CD14-positive monocyte (primary cell): ENCODE measurements at regions not wholly inside any gene's neighbourhood (a gene's known extent, or its start where the extent isn't known, plus 50 kb on each side); places are given as distances from the start of the nearest gene placed in this dataset.

Experiments used
- DNase-seq, 3 donors: peaks; one replicate each; pipeline ENCODE4 v3.0.0-alpha.2; 2011 to 2022
- H2AFZ ChIP-seq: 2 replicates; pipeline ENCODE4 v1.6.0; 2012; ENCODE audit warnings: mild to moderate bottlenecking, low read depth, low read length, inconsistent platforms; ENCODE audit not compliant: insufficient read depth, poor library complexity, severe bottlenecking
- H3K27ac ChIP-seq, 2 donors: 1 replicate in 1 of 2; 2 replicates in 1 of 2; pipeline ENCODE4 v1.5.1; 2012 to 2013; ENCODE audit warnings: low read length in 2 of 2, control low read depth in 1 of 2, inconsistent platforms in 1 of 2, low read depth in 1 of 2, mild to moderate bottlenecking in 1 of 2
- H3K27me3 ChIP-seq, 2 donors: one replicate each; pipeline versions ENCODE4 v1.6.0 to v1.6.1; 2011 to 2013; ENCODE audit warnings: low read length in 2 of 2; ENCODE audit not compliant: control insufficient read depth in 2 of 2, insufficient read depth in 2 of 2
- H3K36me3 ChIP-seq, 2 donors: replicated peaks in 1 of 2; 1 replicate in 1 of 2; 2 replicates in 1 of 2; pipeline versions ENCODE4 v1.5.1 to v1.6.1; 2012 to 2013; ENCODE audit warnings: low read length in 2 of 2, control low read depth in 1 of 2, inconsistent platforms in 1 of 2, mild to moderate bottlenecking in 1 of 2; ENCODE audit not compliant: insufficient read depth in 2 of 2, control insufficient read depth in 1 of 2
- H3K4me1 ChIP-seq, 2 donors: 1 replicate in 1 of 2; 2 replicates in 1 of 2; pipeline versions ENCODE4 v1.5.1 to v1.6.1; 2012 to 2013; ENCODE audit warnings: low read length in 2 of 2, control low read depth in 1 of 2, inconsistent platforms in 1 of 2, mild to moderate bottlenecking in 1 of 2, moderate library complexity in 1 of 2; ENCODE audit not compliant: insufficient read depth in 2 of 2, control insufficient read depth in 1 of 2
- H3K4me2 ChIP-seq: replicated peaks from 2 replicates; pipeline ENCODE3; 2012; ENCODE audit warnings: low read length, moderate library complexity, mild to moderate bottlenecking; ENCODE audit not compliant: poor library complexity, severe bottlenecking; ENCODE audit errors: extremely low read depth
- H3K4me3 ChIP-seq, 3 experiments: fragments of 200-600 bp in 1 of 3; sonication (generic) in 1 of 3; replicated peaks in 1 of 3; 1 replicate in 2 of 3; 2 replicates in 1 of 3; pipeline ENCODE4 v1.5.1; 2011 to 2013; ENCODE audit warnings: low read length in 3 of 3, mild to moderate bottlenecking in 3 of 3, control low read depth in 2 of 3, low read depth in 2 of 3, inconsistent platforms in 1 of 3, moderate library complexity in 1 of 3
- H3K79me2 ChIP-seq: 2 replicates; pipeline ENCODE4 v1.6.0; 2012; ENCODE audit warnings: mild to moderate bottlenecking, control low read depth, inconsistent platforms, low read length, moderate library complexity; ENCODE audit not compliant: insufficient read depth
- H3K9ac ChIP-seq: 2 replicates; pipeline ENCODE4 v1.6.0; 2017; ENCODE audit warnings: low read length, mild to moderate bottlenecking; ENCODE audit not compliant: insufficient read depth, poor library complexity, severe bottlenecking
- H3K9me3 ChIP-seq, 2 donors: replicated peaks in 1 of 2; 1 replicate in 1 of 2; 2 replicates in 1 of 2; pipeline versions ENCODE4 v1.5.1 to v1.6.1; 2012 to 2013; ENCODE audit warnings: low read length in 2 of 2, control low read depth in 1 of 2; ENCODE audit not compliant: control insufficient read depth in 1 of 2, insufficient read depth in 1 of 2
- H4K20me1 ChIP-seq: 2 replicates; pipeline ENCODE4 v1.6.0; 2012; ENCODE audit warnings: mild to moderate bottlenecking, low read length, control low read depth, moderate library complexity; ENCODE audit not compliant: insufficient read depth
- H3K27ac Mint-ChIP-seq, 7 donors: one replicate each; pipeline ENCODE4 v1.8.0; 2020; ENCODE audit warnings: mild to moderate bottlenecking in 7 of 7, mixed read lengths in 7 of 7, moderate library complexity in 6 of 7, inconsistent platforms in 2 of 7
- H3K27me3 Mint-ChIP-seq, 3 donors: one replicate each; pipeline ENCODE4 v1.8.0; 2021 to 2022; ENCODE audit warnings: low read depth in 3 of 3, mild to moderate bottlenecking in 3 of 3, mixed read lengths in 3 of 3, moderate library complexity in 3 of 3, inconsistent platforms in 1 of 3
- H3K36me3 Mint-ChIP-seq, 2 donors: one replicate each; pipeline ENCODE4 v1.8.0; 2020; ENCODE audit warnings: mixed read lengths in 2 of 2, inconsistent platforms in 1 of 2, mild to moderate bottlenecking in 1 of 2
- H3K4me1 Mint-ChIP-seq: one replicate; pipeline ENCODE4 v1.8.0; 2020; ENCODE audit warnings: mild to moderate bottlenecking, mixed read lengths
- H3K4me3 Mint-ChIP-seq, 2 donors: one replicate each; pipeline ENCODE4 v1.8.0; 2020; ENCODE audit warnings: mild to moderate bottlenecking in 2 of 2, mixed read lengths in 2 of 2, moderate library complexity in 1 of 2
- H3K9me3 Mint-ChIP-seq, 7 donors: one replicate each; pipeline ENCODE4 v1.8.0; 2020 to 2022; ENCODE audit warnings: mixed read lengths in 7 of 7, mild to moderate bottlenecking in 6 of 7, moderate library complexity in 6 of 7, inconsistent platforms in 2 of 7
- CTCF ChIP-seq: fragments of 200-600 bp; IDR thresholded peaks from one replicate; pipeline ENCODE4 v1.8.0; 2022; ENCODE audit warnings: antibody characterized with exemption, mild to moderate bottlenecking
- WGBS: methylation state at CpG from one replicate; pipeline ENCODE4 v1.1.5; 2013; ENCODE audit warnings: missing lambda C conversion rate; ENCODE audit not compliant: insufficient coverage; 5-methylcytosine and 5-hydroxymethylcytosine counted together
- intact Hi-C, 2 donors: fragments of 100-400 bp; cut with micrococcal nuclease; formaldehyde crosslinking; loops; one replicate each; pipeline versions ENCODE4 v1.15.0 to v1.15.1; 2023

GRCh38 chr2:144692661-144693060, 172.7 kb upstream of the ZEB2 start:
- no peak overlapping the region for H3K4me3 Mint-ChIP-seq
- TF ChIP-seq CTCF, result no peak
- Histone ChIP-seq H2AFZ (no peak overlapping the region), H3K4me1 (peaks cover 49 to 68% of the 10 kb centered on the region in 2 donors), H3K27me3 (no peaks in the 10 kb centered on the region), H3K9ac (peak overlapping the region; percentile 23), H3K27ac (peak overlapping the region in 1 of 2 donors; percentile 85), H3K4me2 (no peak overlapping the region), H3K36me3 (no peaks in the 10 kb centered on the region), H3K79me2 (peaks cover 16% of the 10 kb centered on the region), H3K9me3 (no peaks in the 10 kb centered on the region), H3K4me3 (no peak overlapping the region), H4K20me1 (no peaks in the 10 kb centered on the region)
- H3K9me3 Mint-ChIP-seq, result peaks cover 0 to 9% (median 3%) of the 10 kb centered on the region in 7 donors
- H3K36me3 Mint-ChIP-seq, result peaks cover 3 to 6% of the 10 kb centered on the region in 2 donors
- no CpG with 5 or more reads among the region's 5 CpGs for WGBS
- H3K27me3 Mint-ChIP-seq, result no peaks in the 10 kb centered on the region
- peaks cover 63% of the 10 kb centered on the region for H3K4me1 Mint-ChIP-seq
- intact Hi-C loops, result no loop called here
- peak overlapping the region; percentile 79 to 98 (median 94) for H3K27ac Mint-ChIP-seq
- no peak for DNase-seq

GRCh38 chr2:144690771-144691170, 170.9 kb upstream of the ZEB2 start:
- Histone ChIP-seq H3K4me3 (no peak overlapping the region), H3K9me3 (no peaks in the 10 kb centered on the region), H2AFZ (no peak overlapping the region), H3K4me1 (peaks cover 66 to 87% of the 10 kb centered on the region in 2 donors), H3K4me2 (no peak overlapping the region), H3K27ac (no peak overlapping the region), H4K20me1 (no peaks in the 10 kb centered on the region), H3K36me3 (no peaks in the 10 kb centered on the region), H3K79me2 (peaks cover 16% of the 10 kb centered on the region), H3K27me3 (no peaks in the 10 kb centered on the region), H3K9ac (no peak overlapping the region)
- intact Hi-C loops, result no loop called here
- no peak overlapping the region for H3K4me3 Mint-ChIP-seq
- H3K4me1 Mint-ChIP-seq, result peaks cover 80% of the 10 kb centered on the region
- H3K9me3 Mint-ChIP-seq, result peaks cover 0 to 4% (median 0%) of the 10 kb centered on the region in 7 donors
- H3K27me3 Mint-ChIP-seq, result no peaks in the 10 kb centered on the region
- 93% methylated on average over 2 of the region's 2 CpGs for WGBS
- no peak for DNase-seq
- H3K36me3 Mint-ChIP-seq, result peaks cover 3 to 9% of the 10 kb centered on the region in 2 donors
- H3K27ac Mint-ChIP-seq, result peak overlapping the region in 3 of 7 donors; percentile 14 to 58 (median 54)
- no peak for TF ChIP-seq CTCF
